Ovary (tissue), 7 donors: ENCODE measurements at regions not wholly inside any gene's neighbourhood (a gene's known extent, or its start where the extent isn't known, plus 50 kb on each side); places are given as distances from the start of the nearest gene placed in this dataset.
A peak's percentile ranks its signal among the peaks of the same experiment; 100 is the strongest.

Experiments
- DNase-seq, 5 donors: peaks; one replicate each; pipeline ENCODE4 v3.0.0-alpha.2; 2019 to 2020
- H3K27ac ChIP-seq, 2 donors: fragments of 200-600 bp; one replicate each; pipeline versions ENCODE4 v1.5.1 to v1.8.0; 2019 to 2022
- H3K27me3 ChIP-seq: fragments of 200-600 bp; one replicate; pipeline ENCODE4 v1.8.0; 2022
- H3K36me3 ChIP-seq: fragments of 200-600 bp; sonication (generic); one replicate; pipeline ENCODE4 v1.5.1; 2019
- H3K4me1 ChIP-seq: one replicate; pipeline ENCODE4 v1.8.1; 2013; ENCODE audit warnings: mild to moderate bottlenecking, moderate library complexity; ENCODE audit not compliant: insufficient read depth
- H3K4me3 ChIP-seq: fragments of 200-600 bp; sonication (generic); one replicate; pipeline ENCODE4 v1.5.1; 2017
- H3K9me3 ChIP-seq, 2 donors: fragments of 200-600 bp in 1 of 2; sonication (generic) in 1 of 2; one replicate each; pipeline versions ENCODE4 v1.5.1 to v1.8.1; 2013 to 2019; ENCODE audit warnings: mild to moderate bottlenecking in 1 of 2, moderate library complexity in 1 of 2
- EP300 ChIP-seq: sonication (generic); formaldehyde crosslinking; IDR thresholded peaks from one replicate; pipeline ENCODE4 v1.6.1; 2017; ENCODE audit warnings: antibody characterized with exemption
- POLR2A ChIP-seq: fragments of 450-650 bp; IDR thresholded peaks from one replicate; pipeline ENCODE4 v1.6.1; 2017; ENCODE audit warnings: antibody characterized with exemption, mild to moderate bottlenecking, moderate library complexity
- WGBS, 3 donors: extraction: QIAGEN DNeasy Blood & Tissue Kit in 1 of 3; methylation state at CpG; one replicate each; pipeline versions ENCODE4 v1.1.5 to v1.1.7; 2013 to 2017; 5-methylcytosine and 5-hydroxymethylcytosine counted together
- intact Hi-C, 4 donors: fragments of 100-400 bp; cut with DNase I; formaldehyde crosslinking; loops; one replicate each; pipeline versions ENCODE4 v1.11.0 to v1.15.1; 2022 to 2023
- TF ChIP-seq, protein P1 (sequence below), 3 donors: fragments of 450-650 bp in 2 of 3; fragments of 200-600 bp in 1 of 3; IDR thresholded peaks; one replicate each; pipeline versions ENCODE4 v1.5.1 to v1.8.0; 2016 to 2022; ENCODE audit warnings: antibody characterized with exemption in 3 of 3, mild to moderate bottlenecking in 1 of 3
- donor health status: DM: no; HTN: no; CAD: no; lungs with moderate emphysema.
- donor health status: DM: no; HTN: no; CAD: no.
- donor health status: Bipolar disorder and iron deficiency.
- donor health status: DM: no; HTN: no; CAD: no.
- donor health status: DM: yes; HTN: yes; CAD: no.

DNA sequence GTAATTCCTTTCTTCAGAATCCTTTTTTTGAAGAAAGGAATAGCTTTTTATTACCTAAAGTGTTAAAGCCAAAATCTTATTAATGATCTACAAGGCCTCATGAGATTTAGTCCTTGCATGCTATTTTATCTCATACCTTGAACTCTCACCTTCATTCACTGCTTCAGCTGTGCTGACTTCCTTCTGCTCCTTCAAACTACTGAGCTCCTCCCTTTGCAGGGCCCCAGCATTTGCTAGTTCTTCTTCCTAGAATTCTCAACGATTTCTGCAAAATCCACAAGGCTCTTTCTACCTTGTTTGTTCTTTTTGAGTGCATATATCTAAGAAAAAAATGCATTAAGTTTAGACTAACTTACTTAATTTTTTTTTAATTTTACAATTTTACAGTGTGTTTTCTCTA lies 619.5 kb downstream of the EPHA5 start:
- Histone ChIP-seq H3K36me3 (no peaks in the 10 kb centered on the region), H3K9me3 (no peaks in the 10 kb centered on the region), H3K4me1 (peaks cover 2% of the 10 kb centered on the region), H3K4me3 (no peak overlapping the region), H3K27me3 (no peaks in the 10 kb centered on the region), H3K27ac (no peak overlapping the region)
- no peak for DNase-seq
- intact Hi-C loops = no loop called here
- TF ChIP-seq, protein P1, sequence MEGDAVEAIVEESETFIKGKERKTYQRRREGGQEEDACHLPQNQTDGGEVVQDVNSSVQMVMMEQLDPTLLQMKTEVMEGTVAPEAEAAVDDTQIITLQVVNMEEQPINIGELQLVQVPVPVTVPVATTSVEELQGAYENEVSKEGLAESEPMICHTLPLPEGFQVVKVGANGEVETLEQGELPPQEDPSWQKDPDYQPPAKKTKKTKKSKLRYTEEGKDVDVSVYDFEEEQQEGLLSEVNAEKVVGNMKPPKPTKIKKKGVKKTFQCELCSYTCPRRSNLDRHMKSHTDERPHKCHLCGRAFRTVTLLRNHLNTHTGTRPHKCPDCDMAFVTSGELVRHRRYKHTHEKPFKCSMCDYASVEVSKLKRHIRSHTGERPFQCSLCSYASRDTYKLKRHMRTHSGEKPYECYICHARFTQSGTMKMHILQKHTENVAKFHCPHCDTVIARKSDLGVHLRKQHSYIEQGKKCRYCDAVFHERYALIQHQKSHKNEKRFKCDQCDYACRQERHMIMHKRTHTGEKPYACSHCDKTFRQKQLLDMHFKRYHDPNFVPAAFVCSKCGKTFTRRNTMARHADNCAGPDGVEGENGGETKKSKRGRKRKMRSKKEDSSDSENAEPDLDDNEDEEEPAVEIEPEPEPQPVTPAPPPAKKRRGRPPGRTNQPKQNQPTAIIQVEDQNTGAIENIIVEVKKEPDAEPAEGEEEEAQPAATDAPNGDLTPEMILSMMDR (IDR thresholded peaks at IDR 0.05) = no peak
- TF ChIP-seq EP300 (no peak), POLR2A (no peak)
- 0 to 3% (median 0%) methylated on average over 1 of the region's 1 CpG for WGBS, 3 donors

DNA sequence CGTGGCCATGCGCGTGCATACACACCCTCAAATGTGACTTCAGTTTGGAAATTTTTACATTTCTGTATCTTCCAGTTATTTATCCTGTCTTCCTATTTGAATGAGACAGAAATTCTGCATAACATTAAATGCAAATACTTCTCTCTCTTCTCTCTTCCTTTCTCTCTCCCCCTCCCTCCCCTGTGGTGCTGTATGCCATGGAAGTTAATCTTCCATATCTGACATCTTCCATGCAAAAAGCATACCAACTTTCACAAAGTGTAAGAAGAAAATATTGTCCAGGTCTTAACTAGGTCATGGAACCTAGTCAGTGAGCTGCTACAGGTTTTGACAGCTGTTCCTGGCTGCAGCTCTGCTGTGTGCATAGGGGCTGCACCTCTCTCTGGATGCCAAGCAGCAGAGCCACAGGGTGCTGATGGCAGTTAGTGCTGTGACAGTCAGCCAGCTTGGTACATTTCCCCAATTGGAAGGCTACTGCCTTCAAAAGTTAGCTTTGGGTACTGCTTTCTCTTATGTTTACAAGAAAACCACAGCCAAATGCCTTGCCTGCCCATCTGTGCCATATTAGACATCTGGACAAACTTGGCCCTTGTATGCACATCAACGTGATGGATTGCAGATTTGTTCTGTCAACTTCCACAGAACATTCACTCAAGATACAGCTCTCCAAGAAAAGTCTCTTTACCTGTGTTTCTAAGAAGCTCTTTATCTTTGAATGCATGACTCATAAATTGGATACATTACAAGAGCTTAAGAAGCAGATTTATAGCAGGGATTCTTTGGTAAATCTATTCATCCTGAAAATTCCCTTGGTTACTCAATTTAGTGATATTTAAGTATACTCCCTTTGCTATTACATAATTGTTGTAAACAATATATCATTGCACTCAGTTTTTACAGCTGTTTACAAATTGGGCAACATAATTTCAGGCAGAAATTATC lies 623.8 kb downstream of the EPHA5 start:
- Histone ChIP-seq H3K27ac (no peak overlapping the region), H3K9me3 (no peaks in the 10 kb centered on the region), H3K4me3 (no peak overlapping the region), H3K36me3 (no peaks in the 10 kb centered on the region), H3K4me1 (peaks cover 2% of the 10 kb centered on the region), H3K27me3 (no peaks in the 10 kb centered on the region)
- WGBS, 3 donors = 74 to 76% (median 74%) methylated on average over 4 of the region's 4 CpGs
- intact Hi-C loops = no loop called here
- TF ChIP-seq, protein P1 (IDR thresholded peaks at IDR 0.05) = no peak
- TF ChIP-seq EP300 = no peak
- no peak for TF ChIP-seq POLR2A
- peak in 1 of 5 donors; percentile 12 for DNase-seq

DNA sequence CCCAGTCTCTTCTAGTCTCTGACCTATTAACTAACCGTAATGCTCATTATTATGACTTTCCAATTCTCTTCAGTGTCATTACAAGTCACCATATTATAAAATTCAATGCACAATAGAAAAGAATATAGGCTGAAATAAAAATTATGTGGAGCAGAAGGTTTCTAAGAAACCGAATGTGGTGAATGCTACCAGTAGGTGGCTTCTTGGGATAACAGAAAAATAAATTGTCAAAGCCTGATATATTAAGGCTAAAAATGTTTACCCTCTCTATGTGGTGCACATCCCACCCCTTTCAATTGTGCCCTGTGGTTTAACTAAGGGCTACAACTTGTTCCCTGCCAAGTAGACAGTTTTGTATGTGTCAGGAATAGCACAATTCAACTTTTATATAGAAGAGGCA lies 624.6 kb upstream of the TECRL start:
- DNase-seq = no peak
- no peaks in the 10 kb centered on the region for H3K36me3 ChIP-seq
- no peak overlapping the region for H3K4me3 ChIP-seq
- TF ChIP-seq, protein P1 (IDR thresholded peaks at IDR 0.05) = no peak
- TF ChIP-seq EP300 (no peak), POLR2A (no peak)
- H3K9me3 ChIP-seq = no peaks in the 10 kb centered on the region
- 47 to 50% (median 48%) methylated on average over 2 of the region's 2 CpGs for WGBS, 3 donors
- no peaks in the 10 kb centered on the region for H3K27me3 ChIP-seq
- no peak overlapping the region for H3K27ac ChIP-seq
- H3K4me1 ChIP-seq = no peaks in the 10 kb centered on the region
- intact Hi-C loops = no loop called here

DNA sequence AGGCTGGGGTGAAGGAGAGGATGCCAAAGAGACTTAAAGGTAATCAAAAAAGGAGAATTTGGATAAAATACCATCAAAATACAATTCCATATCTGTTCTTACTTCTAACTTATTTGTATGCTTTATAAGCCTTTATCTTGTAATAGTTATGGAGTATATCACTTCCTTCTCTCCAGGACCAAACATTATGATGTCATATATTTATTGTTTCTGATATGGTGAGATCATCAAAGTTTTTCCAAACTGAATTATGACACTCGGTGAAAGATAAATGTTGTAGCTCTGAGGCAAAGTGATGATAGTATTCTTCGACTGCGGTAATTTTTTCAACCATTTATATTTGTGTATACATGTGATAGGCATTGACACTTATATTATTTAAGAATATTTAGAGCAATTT lies 619.3 kb upstream of the TECRL start:
- 84 to 90% (median 87%) methylated on average over 3 of the region's 3 CpGs for WGBS, 3 donors
- H3K27me3 ChIP-seq = no peaks in the 10 kb centered on the region
- no peaks in the 10 kb centered on the region for H3K9me3 ChIP-seq
- no peak overlapping the region for H3K27ac ChIP-seq
- DNase-seq = no peak
- H3K36me3 ChIP-seq = no peaks in the 10 kb centered on the region
- H3K4me3 ChIP-seq = no peak overlapping the region
- no peaks in the 10 kb centered on the region for H3K4me1 ChIP-seq
- TF ChIP-seq, protein P1 (IDR thresholded peaks at IDR 0.05) = no peak
- TF ChIP-seq POLR2A = no peak
- intact Hi-C loops = no loop called here
